ENCODE measurements at regions not wholly inside any gene's neighbourhood (a gene's known extent, or its start where the extent isn't known, plus 50 kb on each side); places are given as distances from the start of the nearest gene placed in this dataset.

- no peak overlapping the region for H3K27ac Mint-ChIP-seq (ENCODE audit: unreplicated experiment)
- peaks cover 19% of the 10 kb centered on the region for H3K4me1 Mint-ChIP-seq (ENCODE audit: unreplicated experiment)
- TF ChIP-seq, protein P1, sequence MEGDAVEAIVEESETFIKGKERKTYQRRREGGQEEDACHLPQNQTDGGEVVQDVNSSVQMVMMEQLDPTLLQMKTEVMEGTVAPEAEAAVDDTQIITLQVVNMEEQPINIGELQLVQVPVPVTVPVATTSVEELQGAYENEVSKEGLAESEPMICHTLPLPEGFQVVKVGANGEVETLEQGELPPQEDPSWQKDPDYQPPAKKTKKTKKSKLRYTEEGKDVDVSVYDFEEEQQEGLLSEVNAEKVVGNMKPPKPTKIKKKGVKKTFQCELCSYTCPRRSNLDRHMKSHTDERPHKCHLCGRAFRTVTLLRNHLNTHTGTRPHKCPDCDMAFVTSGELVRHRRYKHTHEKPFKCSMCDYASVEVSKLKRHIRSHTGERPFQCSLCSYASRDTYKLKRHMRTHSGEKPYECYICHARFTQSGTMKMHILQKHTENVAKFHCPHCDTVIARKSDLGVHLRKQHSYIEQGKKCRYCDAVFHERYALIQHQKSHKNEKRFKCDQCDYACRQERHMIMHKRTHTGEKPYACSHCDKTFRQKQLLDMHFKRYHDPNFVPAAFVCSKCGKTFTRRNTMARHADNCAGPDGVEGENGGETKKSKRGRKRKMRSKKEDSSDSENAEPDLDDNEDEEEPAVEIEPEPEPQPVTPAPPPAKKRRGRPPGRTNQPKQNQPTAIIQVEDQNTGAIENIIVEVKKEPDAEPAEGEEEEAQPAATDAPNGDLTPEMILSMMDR (IDR thresholded peaks at IDR 0.05; ENCODE audit: unreplicated experiment) = no peak
- no peak for DNase-seq (ENCODE audit: low spot score)
- H3K36me3 Mint-ChIP-seq (ENCODE audit: low read depth, unreplicated experiment) = no peaks in the 10 kb centered on the region
- no peaks in the 10 kb centered on the region for H3K9me3 Mint-ChIP-seq (ENCODE audit: unreplicated experiment)
- H3K4me3 Mint-ChIP-seq (ENCODE audit: unreplicated experiment) = no peak overlapping the region
- H3K27me3 Mint-ChIP-seq (ENCODE audit: unreplicated experiment) = no peaks in the 10 kb centered on the region
Measured at GRCh38 chr3:117528688-117529087, 819.1 kb downstream of the TUSC7 start.

DNA sequence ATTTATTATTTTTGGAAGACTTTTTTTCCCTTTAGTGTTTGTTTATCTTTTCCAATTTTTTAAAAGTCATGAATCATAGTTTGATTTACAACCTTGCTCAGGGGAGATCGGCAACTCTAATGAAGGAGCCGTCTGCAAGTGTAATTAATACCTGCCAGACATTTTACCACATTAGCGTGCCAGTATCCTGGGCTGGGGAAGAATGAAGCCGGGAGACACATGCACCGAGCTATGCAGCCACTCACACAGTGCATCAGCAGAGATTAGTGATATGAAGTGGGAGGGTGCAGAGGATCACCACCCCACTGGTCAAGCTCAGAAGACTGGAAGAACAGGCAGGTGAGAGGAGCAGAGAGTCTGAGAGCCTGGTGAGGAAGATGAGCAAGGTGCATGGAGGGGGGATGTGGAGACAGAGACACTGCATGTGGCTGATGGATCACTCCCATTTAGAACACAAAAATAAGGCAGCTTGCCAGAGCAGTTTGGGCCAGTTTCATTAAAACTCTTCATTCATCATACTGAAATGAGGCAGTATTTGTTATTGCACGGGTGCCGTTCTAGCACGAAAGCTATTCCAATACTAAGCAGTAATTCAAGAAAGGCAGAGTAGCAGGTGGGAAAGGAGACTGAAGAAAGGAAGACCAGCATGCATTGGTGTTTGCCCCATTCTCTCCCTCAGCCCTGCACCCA is 821.6 kb downstream of the TUSC7 start:
- Mint-ChIP-seq H3K9me3 (ENCODE audit: unreplicated experiment) (no peaks in the 10 kb centered on the region), H3K4me1 (ENCODE audit: unreplicated experiment) (peaks cover 7% of the 10 kb centered on the region), H3K4me3 (ENCODE audit: unreplicated experiment) (no peak overlapping the region), H3K27ac (ENCODE audit: unreplicated experiment) (no peak overlapping the region), H3K36me3 (ENCODE audit: low read depth, unreplicated experiment) (peaks cover 3% of the 10 kb centered on the region), H3K27me3 (ENCODE audit: unreplicated experiment) (no peaks in the 10 kb centered on the region)
- TF ChIP-seq, protein P1 (IDR thresholded peaks at IDR 0.05; ENCODE audit: unreplicated experiment) = no peak
- no peak for DNase-seq (ENCODE audit: low spot score)

- Mint-ChIP-seq H3K4me1 (ENCODE audit: unreplicated experiment) (no peaks in the 10 kb centered on the region), H3K4me3 (ENCODE audit: unreplicated experiment) (no peak overlapping the region), H3K27me3 (ENCODE audit: unreplicated experiment) (no peaks in the 10 kb centered on the region), H3K9me3 (ENCODE audit: unreplicated experiment) (no peaks in the 10 kb centered on the region), H3K36me3 (ENCODE audit: low read depth, unreplicated experiment) (peaks cover 4% of the 10 kb centered on the region), H3K27ac (ENCODE audit: unreplicated experiment) (no peak overlapping the region)
- no peak for DNase-seq (ENCODE audit: low spot score)
- TF ChIP-seq, protein P1 (IDR thresholded peaks at IDR 0.05; ENCODE audit: unreplicated experiment) = no peak
Measured at GRCh38 chr3:117532268-117532667, 822.7 kb downstream of the TUSC7 start.

GRCh38 chr3:117534138-117534537 is 824.6 kb downstream of the TUSC7 start:
- Mint-ChIP-seq H3K4me3 (ENCODE audit: unreplicated experiment) (no peak overlapping the region), H3K9me3 (ENCODE audit: unreplicated experiment) (no peaks in the 10 kb centered on the region), H3K36me3 (ENCODE audit: low read depth, unreplicated experiment) (peaks cover 4% of the 10 kb centered on the region), H3K27ac (ENCODE audit: unreplicated experiment) (no peak overlapping the region), H3K27me3 (ENCODE audit: unreplicated experiment) (no peaks in the 10 kb centered on the region), H3K4me1 (ENCODE audit: unreplicated experiment) (no peaks in the 10 kb centered on the region)
- TF ChIP-seq, protein P1 (IDR thresholded peaks at IDR 0.05; ENCODE audit: unreplicated experiment) = no peak
- no peak for DNase-seq (ENCODE audit: low spot score)

DNA sequence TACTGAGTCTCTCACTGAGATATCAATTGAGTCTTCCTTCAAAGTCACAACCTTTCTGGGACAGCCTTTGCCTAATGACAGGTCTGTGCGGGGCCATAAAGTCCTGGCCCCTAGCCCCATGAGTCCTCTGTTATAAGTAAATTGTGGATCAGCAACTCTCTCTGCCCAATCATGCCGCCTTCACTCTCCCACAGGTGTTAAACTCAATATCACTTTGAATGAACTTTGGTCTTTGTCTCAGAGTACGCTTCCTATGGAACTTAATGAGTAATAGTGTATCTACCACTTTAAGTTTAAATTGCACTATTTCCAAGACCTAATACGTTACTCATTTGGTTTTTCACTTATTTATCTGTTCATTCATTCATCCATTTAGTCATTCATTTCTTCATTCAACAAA is 826.4 kb downstream of the TUSC7 start:
- no peaks in the 10 kb centered on the region for H3K4me1 Mint-ChIP-seq (ENCODE audit: unreplicated experiment)
- H3K36me3 Mint-ChIP-seq (ENCODE audit: low read depth, unreplicated experiment) = peaks cover 4% of the 10 kb centered on the region
- DNase-seq (ENCODE audit: low spot score) = no peak
- H3K4me3 Mint-ChIP-seq (ENCODE audit: unreplicated experiment) = no peak overlapping the region
- TF ChIP-seq, protein P1 (IDR thresholded peaks at IDR 0.05; ENCODE audit: unreplicated experiment) = no peak
- H3K27me3 Mint-ChIP-seq (ENCODE audit: unreplicated experiment) = no peaks in the 10 kb centered on the region
- H3K27ac Mint-ChIP-seq (ENCODE audit: unreplicated experiment) = no peak overlapping the region
- no peaks in the 10 kb centered on the region for H3K9me3 Mint-ChIP-seq (ENCODE audit: unreplicated experiment)
